CD4-positive, alpha-beta T cell treated with Interleukin-4 for 4 hours (primary cell): ENCODE measurements at regions not wholly inside any gene's neighbourhood (a gene's known extent, or its start where the extent isn't known, plus 50 kb on each side); places are given as distances from the start of the nearest gene placed in this dataset.

Experiments used
- DNase-seq: peaks from one replicate; pipeline ENCODE4 v3.0.0-alpha.2; 2020

DNA sequence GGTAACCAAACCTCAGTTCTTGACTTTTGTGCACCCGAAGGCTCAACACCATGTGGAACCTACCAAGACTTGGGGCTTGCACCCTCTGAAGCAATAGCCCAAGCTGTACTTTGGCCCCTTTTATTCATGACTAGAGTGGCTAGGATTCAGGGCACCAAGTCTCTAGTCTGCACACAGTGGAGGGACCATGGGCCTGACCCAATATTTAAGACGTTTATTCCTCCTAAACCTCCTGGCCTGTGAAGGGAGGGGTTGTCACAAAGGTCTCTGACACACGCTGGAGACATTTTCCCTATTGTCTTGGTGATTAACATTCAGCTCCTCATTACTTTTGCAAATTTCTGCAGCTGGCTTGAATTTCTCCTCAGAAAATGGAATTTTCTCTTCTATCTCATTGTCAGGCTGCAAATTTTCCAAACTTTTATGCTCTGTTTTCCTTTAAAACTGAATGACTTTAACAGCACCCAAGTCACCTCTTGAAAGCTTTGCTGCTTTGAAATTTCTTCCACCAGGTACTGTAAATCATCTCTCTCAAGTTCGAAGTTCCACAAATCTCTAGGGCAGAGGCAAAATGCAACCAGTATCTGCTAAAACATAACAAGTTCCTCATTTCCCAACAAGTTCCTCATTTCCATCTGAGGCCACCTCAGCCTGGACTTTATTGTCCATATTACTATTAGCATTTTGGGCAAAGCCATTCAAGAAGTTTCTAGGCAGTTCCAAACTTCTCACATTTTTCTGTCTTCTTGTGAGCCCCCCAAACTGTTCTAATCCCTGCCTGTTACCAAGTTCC lies 481.4 kb upstream of the BTBD3 start:
- no peak for DNase-seq

DNA sequence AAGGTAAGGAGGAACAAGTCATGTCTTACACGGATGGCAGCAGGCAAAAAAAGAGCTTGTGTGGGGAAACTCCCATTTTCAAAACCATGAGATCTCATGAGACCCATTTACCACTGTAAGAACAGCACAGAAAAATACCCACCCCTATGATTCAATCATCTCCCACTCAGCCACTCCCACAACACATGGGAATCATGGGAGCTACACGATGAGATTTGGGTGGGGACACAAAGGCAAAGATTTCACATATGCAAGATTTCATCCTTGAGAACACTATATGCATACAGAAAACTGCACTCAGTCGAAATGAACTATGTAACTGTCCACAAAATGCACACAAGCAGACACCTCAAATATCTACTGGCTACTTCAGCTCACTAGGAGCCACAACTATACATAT lies 480.6 kb upstream of the BTBD3 start:
- DNase-seq = no peak

DNA sequence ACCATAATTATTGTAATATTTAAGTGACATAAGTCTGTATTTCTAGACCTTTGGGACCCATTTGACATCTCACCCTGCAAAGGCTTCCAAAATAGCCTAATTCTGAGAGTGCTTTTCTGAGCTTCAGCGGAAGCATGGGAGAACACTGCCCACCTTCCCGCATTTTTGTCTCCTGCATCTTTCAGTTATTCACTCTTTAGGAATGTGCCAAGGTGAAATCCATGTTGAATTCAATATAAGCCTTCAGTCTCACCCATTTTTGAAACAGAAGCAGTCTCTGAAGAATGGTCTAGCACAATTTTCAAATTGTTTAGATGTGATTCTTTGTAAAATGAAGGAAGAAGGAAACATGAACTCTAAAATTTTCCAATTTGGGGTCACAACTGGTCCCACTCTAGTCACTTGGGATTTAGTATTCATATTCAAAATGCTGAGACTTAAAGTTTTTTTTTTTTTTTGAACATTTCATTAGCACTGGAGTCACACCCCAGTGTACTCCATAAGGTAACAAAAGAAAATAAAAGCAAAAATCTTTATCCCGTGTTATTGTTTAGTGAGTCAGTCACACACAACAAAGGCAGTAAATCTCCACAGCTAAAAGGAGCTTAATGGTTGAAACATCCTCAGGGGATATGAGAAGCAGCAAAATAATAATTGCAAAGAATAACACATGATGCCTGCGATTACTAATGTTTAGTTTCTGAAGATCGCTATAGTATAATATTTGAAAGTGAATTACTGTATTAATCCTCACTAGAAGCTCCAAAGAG lies 479.9 kb upstream of the BTBD3 start:
- no peak for DNase-seq

DNA sequence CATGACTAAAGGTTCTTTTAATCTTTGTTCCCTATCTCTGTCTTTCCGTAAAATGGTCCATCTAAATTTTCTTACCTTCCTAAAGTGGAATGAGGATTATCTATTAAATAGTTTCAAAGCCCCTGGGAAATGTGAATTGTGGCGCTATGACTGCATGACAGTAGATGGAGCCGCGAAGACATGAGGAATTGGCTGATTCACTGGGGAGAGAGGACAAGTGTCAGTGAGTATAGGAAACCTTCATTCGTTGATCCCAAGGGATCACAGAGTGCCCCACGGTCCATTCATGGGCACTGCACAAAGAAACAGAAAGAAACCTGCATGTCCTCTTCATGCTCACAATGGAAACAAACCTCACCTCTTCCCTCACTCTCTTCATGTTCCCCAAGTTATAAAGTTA lies 479.3 kb upstream of the BTBD3 start:
- DNase-seq = no peak

DNA sequence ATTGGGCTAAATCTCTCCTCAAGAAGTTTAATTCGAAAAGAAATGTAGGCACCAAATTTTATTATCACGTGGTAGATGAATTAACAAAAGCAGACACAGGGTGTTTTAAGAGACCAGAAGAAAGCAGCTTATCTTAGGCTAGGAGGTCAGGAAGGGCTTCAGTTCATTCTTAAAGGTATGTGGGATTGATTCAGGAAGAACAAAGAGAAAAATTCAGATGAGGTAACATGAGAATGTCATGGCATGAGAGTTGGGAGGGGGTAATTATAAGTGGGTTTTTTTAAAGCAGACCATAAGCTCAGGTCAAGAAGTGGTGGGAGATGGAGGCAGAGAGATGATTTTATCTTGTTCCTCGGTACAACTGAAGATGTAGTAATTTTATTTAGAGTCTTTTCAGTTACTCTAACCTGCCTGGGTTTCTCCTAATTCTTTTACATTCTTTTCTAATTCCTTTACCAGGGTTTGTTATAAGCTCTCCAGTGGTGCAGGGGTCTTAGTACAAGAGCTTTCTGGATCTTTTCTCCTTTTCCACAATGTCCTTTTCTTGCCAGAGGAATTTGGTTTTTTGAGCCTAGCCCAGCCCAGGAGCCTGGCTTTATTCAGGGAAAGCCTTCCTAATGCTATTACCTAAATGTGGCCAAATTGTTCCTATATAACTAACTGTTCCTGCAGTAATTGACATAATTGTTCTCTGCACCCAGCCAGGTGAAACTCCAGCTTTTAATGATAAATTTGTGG lies 474.1 kb upstream of the BTBD3 start:
- DNase-seq = no peak

DNA sequence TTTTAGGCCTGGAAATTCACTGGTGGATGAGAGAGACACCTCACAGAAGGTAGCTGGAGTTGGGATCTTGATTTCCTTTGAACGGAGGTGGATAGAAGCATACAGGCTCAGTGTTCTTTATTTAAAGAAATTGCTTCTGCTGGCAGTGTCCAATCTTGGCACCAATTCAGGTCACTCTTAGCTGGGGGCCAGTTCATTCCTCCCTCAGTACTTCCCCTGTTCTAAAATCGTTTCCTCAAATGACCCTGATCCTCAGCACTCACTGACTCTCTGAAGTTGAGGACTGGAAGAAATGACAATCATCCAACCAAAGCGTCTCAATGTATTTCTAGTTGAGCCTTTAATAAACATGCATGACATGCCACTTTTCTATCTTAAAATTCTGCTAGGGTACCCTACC lies 472.5 kb upstream of the BTBD3 start:
- DNase-seq = no peak

DNA sequence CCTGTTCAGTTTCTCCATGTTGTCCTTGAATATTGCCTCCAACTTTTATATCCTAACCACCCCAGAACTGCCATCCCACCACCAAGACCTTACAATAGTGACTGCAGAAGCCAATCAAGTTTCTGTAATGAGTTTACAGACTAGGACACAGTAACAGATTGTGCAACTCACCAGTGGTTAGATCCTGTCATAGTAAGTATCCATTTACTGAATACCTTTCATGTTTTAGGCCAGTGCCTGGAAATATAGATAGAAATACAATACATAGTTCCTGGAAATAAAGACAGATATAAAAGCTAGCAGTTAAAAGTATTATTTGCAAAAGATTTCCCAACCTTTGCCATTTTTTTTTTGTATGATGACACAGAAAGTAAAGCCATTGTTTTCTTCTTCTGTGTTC lies 471.8 kb upstream of the BTBD3 start:
- DNase-seq = no peak

DNA sequence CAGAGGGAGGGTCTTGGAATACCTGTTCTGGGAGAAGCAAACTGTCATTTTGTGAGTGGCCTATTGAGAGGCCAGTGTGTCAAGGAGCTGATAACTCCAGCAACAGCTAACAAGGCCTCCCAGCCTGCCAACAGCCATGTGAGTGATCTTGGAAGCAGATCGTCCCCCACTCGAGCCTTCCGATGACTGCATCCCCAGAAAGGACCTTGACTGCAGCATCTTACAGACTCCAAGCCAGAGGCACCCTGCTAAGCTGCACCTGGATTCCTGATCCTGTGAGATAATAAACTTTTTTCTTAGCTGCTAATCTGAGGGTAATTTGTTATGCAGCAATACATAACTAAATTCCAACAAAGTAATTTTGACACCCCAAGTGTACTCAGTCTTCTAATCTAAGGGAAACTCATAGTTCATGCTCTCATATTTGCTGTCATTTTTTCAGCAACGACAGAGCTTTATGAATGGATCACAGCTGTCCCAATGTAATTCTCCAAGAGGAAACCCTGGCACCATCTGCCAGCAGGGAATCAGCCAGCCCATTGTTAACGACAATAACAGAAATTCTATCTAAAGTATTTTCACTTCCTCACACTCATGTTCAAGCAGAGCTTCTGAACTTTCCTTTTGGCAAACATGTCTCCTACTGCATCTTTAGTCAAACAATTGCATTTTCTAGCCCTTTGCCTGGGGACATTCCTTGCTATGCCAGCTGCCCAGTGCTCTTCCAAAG lies 470.2 kb upstream of the BTBD3 start:
- no peak for DNase-seq

DNA sequence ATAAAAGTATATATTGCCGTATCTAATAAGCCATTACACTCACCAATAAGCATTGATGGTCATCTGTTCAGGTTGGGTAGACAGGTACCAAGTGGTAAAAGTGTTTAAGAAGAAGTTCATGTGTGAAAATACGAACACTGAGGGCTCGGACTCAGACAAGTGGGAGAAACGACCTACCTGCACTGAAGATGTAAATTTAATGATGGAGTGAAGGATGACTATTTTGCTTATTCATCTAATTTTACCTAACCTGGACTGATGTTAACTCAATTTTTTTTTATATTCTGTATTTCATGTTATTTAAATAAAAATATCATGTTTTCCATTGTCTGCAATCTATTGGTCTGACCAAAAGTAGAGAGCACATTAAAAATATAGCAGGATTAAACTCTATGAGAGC lies 469.1 kb upstream of the BTBD3 start:
- no peak for DNase-seq

DNA sequence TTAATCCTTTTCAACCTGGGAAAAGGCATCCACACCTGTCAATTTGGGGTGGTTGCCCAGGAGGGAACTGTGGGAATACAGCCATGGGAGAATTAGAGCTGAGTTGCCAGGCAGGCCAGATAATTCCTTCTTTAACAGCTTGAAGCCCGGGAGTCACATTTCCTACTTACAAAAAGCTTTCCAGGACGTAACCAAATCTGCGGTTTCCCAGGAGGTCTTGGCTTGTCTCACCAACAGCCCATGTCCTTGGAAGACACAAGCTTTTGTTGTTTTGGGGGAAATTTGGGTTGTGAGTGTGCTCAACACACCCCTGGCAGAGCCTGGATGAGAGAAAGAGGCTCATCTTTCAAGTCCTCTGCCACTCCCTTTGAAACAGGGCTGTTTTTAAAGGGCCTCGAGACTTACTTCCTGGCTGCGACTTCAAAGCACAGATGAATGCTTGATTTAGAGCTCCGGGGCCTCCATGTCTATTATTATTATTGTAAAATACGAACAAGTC lies 465.9 kb upstream of the BTBD3 start:
- no peak for DNase-seq

DNA sequence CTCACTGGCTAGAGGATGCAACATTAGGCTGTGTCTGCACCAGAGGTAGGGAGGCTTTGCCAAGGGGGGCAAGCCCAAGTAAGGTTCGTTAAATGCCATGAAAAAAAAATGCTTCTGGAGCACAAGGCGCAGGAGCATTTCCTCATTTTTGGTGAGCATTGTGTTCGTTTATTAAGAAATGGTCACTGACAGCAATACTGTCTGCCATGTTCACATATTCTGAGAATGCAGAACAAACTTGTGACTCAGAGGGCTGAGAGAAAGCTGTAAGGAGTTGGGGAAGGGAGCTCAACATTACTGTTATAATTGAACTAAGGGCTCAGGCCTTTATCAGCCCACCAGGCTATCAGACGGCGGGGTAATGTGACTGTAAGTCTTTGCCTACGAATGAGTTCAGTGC lies 465.4 kb upstream of the BTBD3 start:
- DNase-seq = no peak

DNA sequence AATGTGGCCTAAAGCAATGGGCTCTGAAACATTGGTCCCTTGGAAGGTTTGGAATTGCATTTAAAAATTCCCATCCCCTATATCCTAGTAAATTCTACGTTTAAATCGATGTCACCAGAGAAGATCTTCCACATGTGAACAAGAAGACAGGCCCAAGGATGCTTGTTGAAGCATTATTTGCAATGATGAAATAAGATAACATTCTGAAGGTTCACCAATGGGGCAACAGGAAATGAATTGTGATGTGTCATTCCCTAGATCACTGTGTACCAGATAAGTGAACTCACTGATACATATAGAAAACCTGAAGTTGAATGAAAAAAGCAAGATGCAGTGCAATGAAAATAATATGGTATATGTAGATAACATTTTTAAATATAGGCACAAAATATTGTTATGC lies 464.3 kb upstream of the BTBD3 start:
- DNase-seq = no peak

DNA sequence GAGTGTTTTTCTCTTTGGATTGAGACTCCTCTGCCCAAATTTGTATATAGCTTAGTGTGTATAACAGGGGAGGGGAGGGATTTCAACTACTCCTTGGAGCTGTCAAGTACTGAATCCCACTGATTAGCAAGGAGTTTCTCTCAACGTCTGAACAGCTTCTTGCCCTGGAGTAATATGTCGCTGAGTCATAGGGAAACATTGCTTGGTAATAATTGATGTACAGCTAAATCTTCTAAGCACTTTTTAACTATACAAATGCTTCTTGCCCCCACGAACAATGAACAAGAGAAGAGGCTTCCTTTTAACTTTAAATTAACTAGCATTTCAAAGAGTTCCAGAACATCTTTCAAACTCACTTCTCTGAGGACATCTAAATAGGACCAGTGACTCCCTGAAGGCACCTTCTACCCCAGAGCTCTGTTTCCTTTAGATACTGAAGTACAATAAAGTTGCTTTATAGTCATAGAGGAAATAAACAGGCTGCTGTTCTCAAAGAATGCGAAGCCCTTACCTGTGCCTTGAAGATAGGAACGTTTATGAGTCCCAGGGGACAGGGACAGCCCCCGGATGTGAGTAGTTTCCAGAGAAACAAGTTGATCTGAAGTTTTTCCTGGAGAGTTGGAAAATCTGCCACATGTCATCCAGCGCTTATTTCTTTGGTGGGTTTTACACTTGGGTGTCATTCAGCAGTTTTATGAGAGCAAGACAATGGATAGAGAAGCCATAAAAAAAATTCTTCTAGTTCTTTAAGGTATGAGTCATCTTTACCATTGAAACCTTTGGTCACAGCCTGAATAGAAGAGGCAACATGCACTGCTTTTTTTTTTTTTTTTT lies 462.5 kb upstream of the BTBD3 start:
- DNase-seq = no peak

DNA sequence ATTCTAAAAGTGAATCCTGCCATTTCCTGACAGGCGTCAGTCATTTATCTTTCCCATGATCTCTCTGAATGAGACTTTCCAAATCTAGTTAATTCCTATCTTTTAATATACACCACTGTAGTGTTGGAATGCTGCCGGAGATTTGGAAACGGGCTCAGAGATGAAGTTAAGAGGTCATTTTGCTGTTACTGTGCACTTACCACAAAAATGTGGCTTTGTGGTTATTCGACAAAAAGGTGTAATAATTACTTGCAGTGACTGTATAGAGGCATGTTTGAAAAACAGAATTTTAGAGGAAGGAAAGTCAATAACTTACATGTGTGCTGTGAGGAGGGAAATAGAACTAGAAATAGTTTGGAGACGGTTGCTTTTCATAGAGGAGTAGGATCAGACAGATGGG lies 460.2 kb upstream of the BTBD3 start:
- DNase-seq = no peak

DNA sequence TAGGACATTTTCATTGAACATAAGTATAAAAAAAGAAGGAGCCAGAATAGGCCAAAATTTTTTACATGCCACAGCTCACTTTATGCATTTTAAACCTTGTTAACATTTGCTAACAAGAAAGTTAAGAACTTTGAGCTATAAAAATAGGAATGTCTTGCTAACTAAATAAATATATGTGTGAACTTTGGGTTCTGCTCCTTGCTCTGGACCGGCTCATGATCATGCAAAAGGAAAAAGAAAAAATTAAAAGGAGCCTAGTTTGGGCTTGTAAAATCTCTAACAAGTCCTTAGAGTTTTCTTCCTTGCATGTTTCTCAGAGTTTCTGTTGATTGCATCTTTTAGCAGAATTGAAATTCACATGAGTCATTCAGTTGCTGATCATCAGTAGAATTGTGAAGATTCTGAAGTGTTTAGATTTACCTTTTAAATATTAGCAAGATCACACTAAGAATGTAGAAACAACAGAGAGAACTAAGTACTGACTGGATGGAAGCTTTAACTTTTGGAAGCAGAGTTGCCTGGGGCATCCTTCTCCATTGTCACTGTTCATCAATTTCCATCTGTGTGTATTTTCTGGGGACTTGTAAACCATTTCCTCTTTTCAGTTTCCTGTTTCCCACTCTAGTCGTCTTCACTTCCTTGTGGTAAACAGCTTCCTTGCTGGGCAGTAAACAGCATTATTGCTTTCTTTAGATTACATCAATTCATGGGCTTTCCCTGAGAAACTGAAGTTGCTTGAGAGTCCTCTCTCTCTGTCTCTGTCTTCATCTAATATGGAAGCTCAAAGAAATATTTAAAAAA lies 458.4 kb upstream of the BTBD3 start:
- no peak for DNase-seq

DNA sequence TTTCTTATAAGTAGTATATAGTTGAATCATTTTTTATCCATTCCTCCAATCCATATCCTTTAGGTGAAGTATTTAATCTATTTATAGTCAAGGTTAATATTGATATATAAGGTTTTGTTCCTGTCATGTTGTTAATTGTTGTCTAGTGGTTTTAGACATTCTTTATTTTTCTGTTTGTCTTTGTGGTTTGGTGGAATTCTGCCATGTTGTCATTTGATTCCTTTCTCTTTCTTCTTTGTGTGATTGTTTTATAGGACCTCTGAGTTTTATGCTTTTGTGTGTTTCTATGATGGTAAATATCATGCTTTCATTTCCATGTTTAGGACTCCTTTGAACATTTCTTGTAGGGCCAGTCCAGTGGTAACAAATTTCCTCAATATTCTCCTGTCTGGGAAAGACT lies 450.3 kb upstream of the BTBD3 start:
- no peak for DNase-seq

DNA sequence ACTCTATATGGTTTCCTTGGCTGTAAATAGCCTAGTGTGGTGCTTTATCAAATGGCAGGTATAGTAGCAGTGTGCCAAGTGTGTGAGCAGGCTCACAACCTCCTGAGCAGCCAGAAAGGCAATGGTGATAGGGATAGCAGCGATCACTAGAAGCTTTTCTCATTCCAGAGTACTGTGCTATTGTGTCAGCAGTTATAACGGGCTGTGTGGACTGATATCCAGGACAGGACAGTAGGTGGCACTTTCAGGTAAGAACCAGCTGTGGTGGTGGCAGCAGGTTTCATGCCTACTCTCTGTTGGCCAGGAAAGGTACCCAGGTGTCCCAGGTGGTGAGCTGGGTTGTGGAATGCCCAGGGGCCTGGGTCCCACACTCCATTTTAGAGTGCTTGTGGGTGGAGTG lies 448.8 kb upstream of the BTBD3 start:
- DNase-seq = no peak

DNA sequence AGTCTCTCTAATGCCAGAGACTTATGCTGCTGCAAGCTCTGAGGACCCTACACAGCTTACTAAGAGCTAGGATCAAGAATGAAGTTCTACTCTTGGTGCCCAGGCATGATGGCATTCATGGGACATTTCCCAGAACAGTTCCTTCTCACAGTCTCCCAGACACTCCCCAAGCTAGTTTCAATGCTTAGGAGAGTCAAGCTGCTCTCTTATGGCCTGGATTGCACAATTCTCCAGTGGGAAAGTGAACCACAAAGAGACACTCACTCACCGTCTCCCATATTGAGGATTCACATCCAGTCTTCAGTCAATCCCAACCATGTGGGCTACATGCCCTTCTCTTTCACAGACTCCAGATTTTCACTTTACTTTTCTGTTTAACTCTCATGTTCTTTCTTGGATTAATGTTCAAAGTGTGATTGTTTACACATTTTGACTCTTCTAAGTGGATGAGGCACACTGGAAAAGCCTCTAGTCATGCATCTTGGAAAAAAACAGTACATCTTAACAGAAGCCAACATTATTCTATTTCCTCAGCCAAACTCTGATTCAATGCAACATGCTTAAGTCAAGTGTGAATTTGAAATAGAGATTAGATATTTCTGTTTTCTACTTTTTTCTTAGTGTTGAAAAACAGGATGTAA lies 447.8 kb upstream of the BTBD3 start:
- no peak for DNase-seq

DNA sequence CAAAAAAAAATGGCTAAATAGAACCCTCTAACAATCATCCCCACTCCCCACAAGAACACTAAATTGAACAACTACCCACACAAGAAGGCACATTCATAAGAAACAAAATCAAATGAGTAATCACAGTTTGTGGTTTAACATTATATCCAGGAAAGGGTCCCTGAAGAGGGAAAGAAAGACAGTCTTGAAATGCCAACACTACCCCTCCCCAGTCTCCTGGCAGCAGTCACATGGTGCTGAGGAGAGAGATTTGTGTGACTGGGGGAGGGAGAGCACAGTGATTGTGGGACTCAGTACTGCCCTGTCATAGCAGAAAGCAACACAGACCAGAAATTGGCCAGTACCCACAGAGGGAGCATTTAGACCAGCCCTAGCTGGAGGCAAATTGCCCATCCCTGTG lies 443.7 kb upstream of the BTBD3 start:
- DNase-seq = no peak

DNA sequence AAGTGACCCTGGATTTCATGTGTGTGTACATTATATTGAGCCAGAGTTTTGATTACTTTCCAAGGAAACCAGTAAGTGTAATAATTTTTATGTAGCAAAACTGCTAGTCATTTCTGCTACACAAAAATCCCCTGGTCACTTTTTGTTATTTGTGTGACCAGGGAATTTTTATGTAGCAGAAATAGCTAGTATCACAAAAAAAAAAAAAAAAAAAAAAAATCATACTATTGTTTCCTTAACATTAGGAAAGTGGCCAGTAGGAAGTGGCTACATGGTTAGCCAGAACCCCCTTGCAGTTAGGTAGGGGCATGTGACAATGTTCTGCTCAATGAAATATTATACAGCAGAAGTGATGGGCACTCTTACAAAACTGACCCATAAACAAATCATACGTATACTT lies 434.0 kb upstream of the BTBD3 start:
- DNase-seq = no peak

DNA sequence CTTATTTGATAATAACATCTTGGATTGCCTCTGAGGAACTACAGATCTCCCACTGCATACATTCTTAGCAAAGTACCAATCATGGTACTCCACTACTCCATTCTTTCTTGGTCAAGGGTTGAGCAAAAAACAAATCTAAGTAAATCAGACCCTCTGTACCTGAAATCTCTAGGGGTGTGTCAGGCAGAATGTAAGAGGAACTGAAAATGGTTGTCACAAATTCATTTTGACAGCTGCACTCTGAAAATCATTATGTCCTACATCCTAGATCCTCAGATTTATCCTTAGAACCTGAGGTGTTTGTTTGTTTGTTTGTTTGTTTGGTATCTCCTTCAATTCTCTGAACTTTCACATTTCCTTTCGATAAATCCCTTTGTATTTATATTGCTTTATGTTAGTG lies 433.2 kb upstream of the BTBD3 start:
- DNase-seq = no peak
